ENCODE measurements at regions not wholly inside any gene's neighbourhood (a gene's known extent, or its start where the extent isn't known, plus 50 kb on each side); places are given as distances from the start of the nearest gene placed in this dataset.
"Not testable (repeated sequence)": the region's sequence is repeated elsewhere in the genome, so short reads cannot be mapped to it uniquely, and the experiment has no call there.

- H2BK120ac ChIP-seq (ENCODE audit: insufficient read depth, low read length, poor library complexity); H3K79me2 ChIP-seq (ENCODE audit: control insufficient read depth, insufficient read depth, low read length, poor library complexity); H3K23ac ChIP-seq (ENCODE audit: low read length); H3K9me3 ChIP-seq (ENCODE audit: insufficient read depth, low read depth, low read length); H2BK5ac ChIP-seq (ENCODE audit: low read depth, low read length, poor library complexity); H2BK12ac ChIP-seq (ENCODE audit: low read length); H3K79me1 ChIP-seq (ENCODE audit: low read length); H3K9ac ChIP-seq (ENCODE audit: low read length); H3K4me3 ChIP-seq (ENCODE audit: low read depth, low read length); H3K27ac ChIP-seq (ENCODE audit: low read depth, low read length); H3K4ac ChIP-seq (ENCODE audit: low read depth, low read length); H3K14ac ChIP-seq (ENCODE audit: low read length); H4K12ac ChIP-seq (ENCODE audit: low read depth, low read length); H3K4me2 ChIP-seq (ENCODE audit: low read length); H3K18ac ChIP-seq (ENCODE audit: low read length); H3K27me3 ChIP-seq (ENCODE audit: insufficient read depth, low read length); H4K91ac ChIP-seq (ENCODE audit: low read depth, low read length); H4K8ac ChIP-seq (ENCODE audit: low read depth, low read length); DNase-seq; H2AK5ac ChIP-seq (ENCODE audit: low read length); H3K4me1 ChIP-seq (ENCODE audit: control insufficient read depth in 1 of 2, insufficient read depth in 2 of 2, low read length in 2 of 2); H3K36me3 ChIP-seq (ENCODE audit: control insufficient read depth in 1 of 2, insufficient read depth in 2 of 2, low read length in 2 of 2); H2AFZ ChIP-seq (ENCODE audit: insufficient read depth, low read length, poor library complexity): not testable (repeated sequence)
- no CpG with 5 or more reads among the region's 14 CpGs for WGBS (ENCODE audit: extremely low coverage, insufficient coverage, insufficient read length)
These were observed 1188.4 kb downstream of the TMEM121 start for GRCh38 chr14:106714446-106715428.

GRCh38 chr14:106717544-106717943, 1191.2 kb downstream of the TMEM121 start:
- H3K9ac ChIP-seq (ENCODE audit: low read length); H2AFZ ChIP-seq (ENCODE audit: insufficient read depth, low read length, poor library complexity); H3K36me3 ChIP-seq (ENCODE audit: control insufficient read depth in 1 of 2, insufficient read depth in 2 of 2, low read length in 2 of 2); H3K9me3 ChIP-seq (ENCODE audit: insufficient read depth, low read depth, low read length); H3K18ac ChIP-seq (ENCODE audit: low read length); H4K12ac ChIP-seq (ENCODE audit: low read depth, low read length); H3K23ac ChIP-seq (ENCODE audit: low read length); H3K4me1 ChIP-seq (ENCODE audit: control insufficient read depth in 1 of 2, insufficient read depth in 2 of 2, low read length in 2 of 2); H2BK5ac ChIP-seq (ENCODE audit: low read depth, low read length, poor library complexity); H3K14ac ChIP-seq (ENCODE audit: low read length); H3K4me3 ChIP-seq (ENCODE audit: low read depth, low read length); H3K79me2 ChIP-seq (ENCODE audit: control insufficient read depth, insufficient read depth, low read length, poor library complexity); DNase-seq; H3K79me1 ChIP-seq (ENCODE audit: low read length); H2AK5ac ChIP-seq (ENCODE audit: low read length); H3K4ac ChIP-seq (ENCODE audit: low read depth, low read length); H2BK12ac ChIP-seq (ENCODE audit: low read length); H3K27me3 ChIP-seq (ENCODE audit: insufficient read depth, low read length); H4K8ac ChIP-seq (ENCODE audit: low read depth, low read length); H4K91ac ChIP-seq (ENCODE audit: low read depth, low read length); H2BK120ac ChIP-seq (ENCODE audit: insufficient read depth, low read length, poor library complexity); H3K27ac ChIP-seq (ENCODE audit: low read depth, low read length); H3K4me2 ChIP-seq (ENCODE audit: low read length): not testable (repeated sequence)
- no CpG with 5 or more reads among the region's 11 CpGs for WGBS (ENCODE audit: extremely low coverage, insufficient coverage, insufficient read length)

- not testable (repeated sequence) for H4K91ac ChIP-seq (ENCODE audit: low read depth, low read length); H4K12ac ChIP-seq (ENCODE audit: low read depth, low read length); H3K27ac ChIP-seq (ENCODE audit: low read depth, low read length); H3K4me1 ChIP-seq (ENCODE audit: control insufficient read depth in 1 of 2, insufficient read depth in 2 of 2, low read length in 2 of 2); DNase-seq; H3K79me2 ChIP-seq (ENCODE audit: control insufficient read depth, insufficient read depth, low read length, poor library complexity); H2AK5ac ChIP-seq (ENCODE audit: low read length); H3K4me2 ChIP-seq (ENCODE audit: low read length); H3K36me3 ChIP-seq (ENCODE audit: control insufficient read depth in 1 of 2, insufficient read depth in 2 of 2, low read length in 2 of 2); H3K27me3 ChIP-seq (ENCODE audit: insufficient read depth, low read length); H2BK120ac ChIP-seq (ENCODE audit: insufficient read depth, low read length, poor library complexity); H3K14ac ChIP-seq (ENCODE audit: low read length); H3K23ac ChIP-seq (ENCODE audit: low read length); H4K8ac ChIP-seq (ENCODE audit: low read depth, low read length); H2BK5ac ChIP-seq (ENCODE audit: low read depth, low read length, poor library complexity); H2AFZ ChIP-seq (ENCODE audit: insufficient read depth, low read length, poor library complexity); H2BK12ac ChIP-seq (ENCODE audit: low read length); H3K4me3 ChIP-seq (ENCODE audit: low read depth, low read length); H3K9me3 ChIP-seq (ENCODE audit: insufficient read depth, low read depth, low read length); H3K79me1 ChIP-seq (ENCODE audit: low read length); H3K4ac ChIP-seq (ENCODE audit: low read depth, low read length); H3K9ac ChIP-seq (ENCODE audit: low read length); H3K18ac ChIP-seq (ENCODE audit: low read length)
- WGBS (ENCODE audit: extremely low coverage, insufficient coverage, insufficient read length), result no CpG with 5 or more reads among the region's 2 CpGs
These were observed 1193.5 kb downstream of the TMEM121 start for GRCh38 chr14:106719880-106720279.

GRCh38 chr14:106721926-106722325, 1195.5 kb downstream of the TMEM121 start:
- not testable (repeated sequence) for H2BK120ac ChIP-seq (ENCODE audit: insufficient read depth, low read length, poor library complexity); H3K27me3 ChIP-seq (ENCODE audit: insufficient read depth, low read length); H3K23ac ChIP-seq (ENCODE audit: low read length); H3K9me3 ChIP-seq (ENCODE audit: insufficient read depth, low read depth, low read length); H4K91ac ChIP-seq (ENCODE audit: low read depth, low read length); H3K4ac ChIP-seq (ENCODE audit: low read depth, low read length); H2AFZ ChIP-seq (ENCODE audit: insufficient read depth, low read length, poor library complexity); H2BK5ac ChIP-seq (ENCODE audit: low read depth, low read length, poor library complexity); H3K27ac ChIP-seq (ENCODE audit: low read depth, low read length); H2BK12ac ChIP-seq (ENCODE audit: low read length); H3K18ac ChIP-seq (ENCODE audit: low read length); H2AK5ac ChIP-seq (ENCODE audit: low read length); H3K9ac ChIP-seq (ENCODE audit: low read length); H4K8ac ChIP-seq (ENCODE audit: low read depth, low read length); H3K14ac ChIP-seq (ENCODE audit: low read length); H3K4me3 ChIP-seq (ENCODE audit: low read depth, low read length); H3K36me3 ChIP-seq (ENCODE audit: control insufficient read depth in 1 of 2, insufficient read depth in 2 of 2, low read length in 2 of 2); H3K79me2 ChIP-seq (ENCODE audit: control insufficient read depth, insufficient read depth, low read length, poor library complexity); H3K79me1 ChIP-seq (ENCODE audit: low read length); H3K4me1 ChIP-seq (ENCODE audit: control insufficient read depth in 1 of 2, insufficient read depth in 2 of 2, low read length in 2 of 2); H4K12ac ChIP-seq (ENCODE audit: low read depth, low read length); DNase-seq; H3K4me2 ChIP-seq (ENCODE audit: low read length)
- WGBS (ENCODE audit: extremely low coverage, insufficient coverage, insufficient read length), result no CpG with 5 or more reads among the region's 4 CpGs
